H1 (cell line): ENCODE measurements at regions not wholly inside any gene's neighbourhood (a gene's known extent, or its start where the extent isn't known, plus 50 kb on each side); places are given as distances from the start of the nearest gene placed in this dataset.

Experiments used
- CTCF ChIA-PET: fragments of 300-600 bp; sonication (Branson Sonifier 250); formaldehyde crosslinking; loops from one replicate; lab custom pipeline; 2021; ENCODE audit not compliant: partially characterized antibody; lab: Charles Lee
- POLR2A ChIA-PET: fragments of 300-600 bp; sonication (Branson Sonifier 250); formaldehyde crosslinking; loops from one replicate; lab custom pipeline; 2021; ENCODE audit warnings: inconsistent platforms; ENCODE audit not compliant: partially characterized antibody; lab: Charles Lee
- DNase-seq, 2 experiments: peaks; one replicate each; pipeline versions ENCODE4 v3.0.0 to v3.0.0-alpha.2; 2010 to 2022; ENCODE audit warnings: low spot score in 2 of 2, low read depth in 1 of 2, mixed read lengths in 1 of 2
- FAIRE-seq: peaks from 2 replicates; lab custom pipeline; 2011; peaks lifted over from hg19 to GRCh38; lab: Jason Lieb, UNC
- H2AFZ ChIP-seq: 2 replicates; pipeline ENCODE4 v1.8.1; 2012; ENCODE audit warnings: low read length, inconsistent platforms
- H2AK5ac ChIP-seq: 2 replicates; pipeline ENCODE4 v1.6.1; 2013; ENCODE audit warnings: low read depth, low read length
- H2BK120ac ChIP-seq: replicated peaks from 2 replicates; pipeline ENCODE3; 2013; ENCODE audit warnings: low read depth, low read length, inconsistent platforms
- H2BK12ac ChIP-seq: 2 replicates; pipeline ENCODE4 v1.6.1; 2013; ENCODE audit warnings: low read depth, low read length
- H2BK15ac ChIP-seq: 2 replicates; pipeline ENCODE4 v1.6.1; 2013; ENCODE audit warnings: low read length
- H2BK20ac ChIP-seq: 2 replicates; pipeline ENCODE4 v1.6.1; 2013; ENCODE audit warnings: low read length
- H2BK5ac ChIP-seq: 2 replicates; pipeline ENCODE4 v1.6.1; 2013; ENCODE audit warnings: low read depth, low read length
- H3K14ac ChIP-seq: 2 replicates; pipeline ENCODE4 v1.6.1; 2013; ENCODE audit warnings: inconsistent platforms; ENCODE audit not compliant: insufficient read length
- H3K18ac ChIP-seq: 2 replicates; pipeline ENCODE4 v1.6.1; 2013; ENCODE audit warnings: low read length; ENCODE audit errors: extremely low read depth
- H3K23ac ChIP-seq: 2 replicates; pipeline ENCODE4 v1.6.1; 2013; ENCODE audit warnings: inconsistent platforms; ENCODE audit not compliant: insufficient read length
- H3K23me2 ChIP-seq: 2 replicates; pipeline ENCODE4 v1.6.1; 2013; ENCODE audit warnings: low read depth, low read length
- H3K27ac ChIP-seq: 2 replicates; pipeline ENCODE4 v1.6.1; 2011; ENCODE audit warnings: low read depth, low read length, inconsistent platforms
- H3K27me3 ChIP-seq, 4 experiments: replicated peaks in 1 of 4; 1 replicate in 1 of 4; 2 replicates in 3 of 4; pipeline versions ENCODE4 v1.6.1 to v1.8.1; 2011 to 2013; ENCODE audit warnings: low read length in 3 of 4, mild to moderate bottlenecking in 3 of 4, inconsistent platforms in 2 of 4, mixed read lengths in 2 of 4, moderate library complexity in 1 of 4; ENCODE audit not compliant: control insufficient read depth in 3 of 4, insufficient read depth in 3 of 4; ENCODE audit errors: extremely low read depth in 1 of 4
- H3K36me3 ChIP-seq, 4 experiments: 2 replicates each; pipeline versions ENCODE4 v1.6.1 to v1.8.1; 2011 to 2013; ENCODE audit warnings: mild to moderate bottlenecking in 4 of 4, low read length in 3 of 4, moderate library complexity in 2 of 4, control low read depth in 1 of 4, inconsistent platforms in 1 of 4; ENCODE audit not compliant: insufficient read depth in 4 of 4, control insufficient read depth in 2 of 4
- H3K4ac ChIP-seq: replicated peaks from 2 replicates; pipeline ENCODE3; 2013; ENCODE audit warnings: low read length, low read depth, mixed read lengths, inconsistent platforms; ENCODE audit not compliant: insufficient read length
- H3K4me1 ChIP-seq, 4 experiments: replicated peaks in 1 of 4; 1 replicate in 1 of 4; 2 replicates in 3 of 4; pipeline versions ENCODE4 v1.6.1 to v1.8.1; 2011 to 2013; ENCODE audit warnings: low read length in 3 of 4, inconsistent platforms in 2 of 4, mixed read lengths in 1 of 4; ENCODE audit not compliant: insufficient read depth in 4 of 4, control insufficient read depth in 3 of 4
- H3K4me2 ChIP-seq, 2 experiments: 2 replicates each; pipeline versions ENCODE4 v1.6.1 to v1.8.1; 2011 to 2013; ENCODE audit warnings: low read depth in 2 of 2, low read length in 2 of 2, control low read depth in 1 of 2, inconsistent platforms in 1 of 2, mild to moderate bottlenecking in 1 of 2; ENCODE audit not compliant: insufficient read depth in 1 of 2
- H3K4me3 ChIP-seq, 4 experiments: fragments of 200-600, 300-600 bp in 1 of 4; sonication (generic), shearing (Covaris generic), sonication (Bioruptor Twin) in 1 of 4; 2 replicates each; pipeline versions ENCODE4 v1.5.1 to v1.8.1; 2011 to 2016; ENCODE audit warnings: low read length in 4 of 4, low read depth in 3 of 4, control low read depth in 2 of 4, inconsistent platforms in 2 of 4, mild to moderate bottlenecking in 2 of 4, mixed read lengths in 1 of 4, moderate library complexity in 1 of 4; ENCODE audit not compliant: insufficient read depth in 2 of 4; ENCODE audit errors: extremely low read depth in 1 of 4
- H3K56ac ChIP-seq: replicated peaks from 2 replicates; pipeline ENCODE3; 2013; ENCODE audit warnings: low read depth, mild to moderate bottlenecking, mixed read lengths, low read length, inconsistent platforms; ENCODE audit not compliant: insufficient read length
- H3K79me1 ChIP-seq: 2 replicates; pipeline ENCODE4 v1.6.1; 2013; ENCODE audit warnings: low read depth, low read length, control low read depth
- H3K79me2 ChIP-seq, 2 experiments: 2 replicates each; pipeline versions ENCODE4 v1.6.1 to v1.8.1; 2012 to 2013; ENCODE audit warnings: low read length in 2 of 2, mild to moderate bottlenecking in 2 of 2, inconsistent platforms in 1 of 2; ENCODE audit not compliant: insufficient read depth in 2 of 2, control insufficient read depth in 1 of 2
- H3K9ac ChIP-seq, 4 experiments: replicated peaks in 1 of 4; 1 replicate in 1 of 4; 2 replicates in 3 of 4; pipeline versions ENCODE4 v1.6.1 to v1.8.1; 2011 to 2013; ENCODE audit warnings: low read depth in 3 of 4, low read length in 3 of 4, control low read depth in 2 of 4, mild to moderate bottlenecking in 2 of 4, moderate library complexity in 2 of 4, inconsistent platforms in 1 of 4; ENCODE audit errors: extremely low read depth in 1 of 4
- H3K9me3 ChIP-seq, 2 experiments: 2 replicates each; pipeline versions ENCODE4 v1.6.1 to v1.8.1; 2012 to 2013; ENCODE audit warnings: mild to moderate bottlenecking in 2 of 2, moderate library complexity in 2 of 2, control low read depth in 1 of 2, inconsistent platforms in 1 of 2, low read depth in 1 of 2, low read length in 1 of 2, mixed read lengths in 1 of 2; ENCODE audit not compliant: insufficient read depth in 2 of 2
- H4K20me1 ChIP-seq, 2 experiments: replicated peaks in 1 of 2; 2 replicates each; pipeline versions ENCODE3 to v1.8.1; 2011 to 2013; ENCODE audit warnings: inconsistent platforms in 2 of 2, low read length in 2 of 2, mild to moderate bottlenecking in 1 of 2; ENCODE audit not compliant: insufficient read depth in 2 of 2, control insufficient read depth in 1 of 2
- H4K5ac ChIP-seq: 2 replicates; pipeline ENCODE4 v1.6.1; 2013; ENCODE audit warnings: low read length, low read depth, mixed read lengths, inconsistent platforms; ENCODE audit not compliant: insufficient read length
- H4K8ac ChIP-seq: 2 replicates; pipeline ENCODE4 v1.8.0; 2013; ENCODE audit warnings: mild to moderate bottlenecking, moderate library complexity, low read length, inconsistent platforms; ENCODE audit not compliant: insufficient read depth; ENCODE audit errors: extremely low read depth
- H4K91ac ChIP-seq: replicated peaks from 2 replicates; pipeline ENCODE3; 2013; ENCODE audit warnings: low read length, mixed read lengths, inconsistent platforms; ENCODE audit not compliant: insufficient read length
- EP300 ChIP-seq, 2 experiments: IDR thresholded peaks; 1 replicate in 1 of 2; 2 replicates in 1 of 2; pipeline ENCODE4 v1.6.1; 2011 to 2012; ENCODE audit warnings: low read depth in 2 of 2, low read length in 2 of 2, mild to moderate bottlenecking in 2 of 2, borderline replicate concordance in 1 of 2, inconsistent platforms in 1 of 2, moderate library complexity in 1 of 2
- KDM4A ChIP-seq: IDR thresholded peaks from one replicate; pipeline ENCODE4 v1.7.1; 2012; ENCODE audit warnings: low read depth, mild to moderate bottlenecking, moderate library complexity, low read length, inconsistent platforms; ENCODE audit not compliant: severe bottlenecking
- MAFK ChIP-seq: IDR thresholded peaks from 2 replicates; pipeline ENCODE4 v1.6.1; 2012; ENCODE audit warnings: low read depth, mild to moderate bottlenecking, improper control_type of control experiment, low read length
- POLR2AphosphoS5 ChIP-seq: IDR thresholded peaks from 2 replicates; pipeline ENCODE4 v1.6.1; 2011; ENCODE audit warnings: low read depth, low read length
- RXRA ChIP-seq: IDR thresholded peaks from 2 replicates; pipeline ENCODE4 v1.6.1; 2011; ENCODE audit warnings: low read depth, mild to moderate bottlenecking, low read length, moderate library complexity; ENCODE audit not compliant: insufficient read depth
- WGBS, 2 experiments: shearing (Covaris generic) in 1 of 2; methylation state at CpG; one replicate each; pipeline versions ENCODE4 v1.1.6 to v1.1.7; 2013 to 2015; ENCODE audit warnings: low lambda C conversion rate in 2 of 2, mixed read lengths in 2 of 2, inconsistent platforms in 1 of 2, low coverage in 1 of 2, missing lambda C conversion rate in 1 of 2; ENCODE audit not compliant: insufficient replicate concordance in 2 of 2, insufficient coverage in 1 of 2, insufficient read length in 1 of 2; ENCODE audit errors: extremely low coverage in 1 of 2, missing lambda C conversion rate in 1 of 2; 5-methylcytosine and 5-hydroxymethylcytosine counted together

GRCh38 chr10:60652628-60653027, 125.7 kb upstream of the CDK1 start:
- H3K14ac ChIP-seq: no peak overlapping the region
- no peak overlapping the region for H3K18ac ChIP-seq
- H3K79me2 ChIP-seq: no peaks in the 10 kb centered on the region
- POLR2A ChIA-PET: no interaction called here
- no peak overlapping the region for H4K8ac ChIP-seq
- H3K4ac ChIP-seq: no peak overlapping the region
- H3K4me2 ChIP-seq: no peak overlapping the region
- no peak overlapping the region for H2BK15ac ChIP-seq
- H3K4me3 ChIP-seq: no peak overlapping the region
- no peaks in the 10 kb centered on the region for H3K9me3 ChIP-seq
- no peaks in the 10 kb centered on the region for H3K36me3 ChIP-seq
- no peak overlapping the region for H2BK20ac ChIP-seq
- no peak overlapping the region for H4K91ac ChIP-seq
- no peak overlapping the region for H3K27ac ChIP-seq
- no peak overlapping the region for H3K23ac ChIP-seq
- H3K4me1 ChIP-seq: peaks cover 0 to 9% (median 6%) of the 10 kb centered on the region in 4 experiments; a peak in 4 of 7 replicates
- no peaks in the 10 kb centered on the region for H3K27me3 ChIP-seq
- FAIRE-seq: no peak
- H3K56ac ChIP-seq: no peak overlapping the region
- H4K20me1 ChIP-seq: no peaks in the 10 kb centered on the region
- H3K9ac ChIP-seq: no peak overlapping the region
- no peak overlapping the region for H2AFZ ChIP-seq
- no peak overlapping the region for H2BK12ac ChIP-seq
- no peak overlapping the region for H4K5ac ChIP-seq
- H3K79me1 ChIP-seq: no peaks in the 10 kb centered on the region
- no peaks in the 10 kb centered on the region for H3K23me2 ChIP-seq
- DNase-seq: no peak
- H2AK5ac ChIP-seq: no peak overlapping the region
- H2BK120ac ChIP-seq: no peak overlapping the region
- WGBS, 2 experiments: 89% methylated on average over 6 of the region's 6 CpGs; no CpG with 5 or more reads in 1 of the 2 experiments
- CTCF ChIA-PET: interaction anchor here (1.3 to 8.0 kb wide), 4 partner anchors 9 to 206 kb away, joined by 4 to 57 read pairs (median 30); no protein-coding TSS in a partner anchor
- no peak overlapping the region for H2BK5ac ChIP-seq
- TF ChIP-seq RXRA: no peak
- no peak for TF ChIP-seq POLR2AphosphoS5
- no peak for TF ChIP-seq KDM4A
- TF ChIP-seq EP300 (IDR thresholded peaks at IDR 0.05; ENCODE audit: borderline replicate concordance in 1 of 2, low read depth in 2 of 2, low read length in 2 of 2): no peak
- no peak for TF ChIP-seq MAFK
